Activated CD4-positive, alpha-beta T cell treated with anti-CD3 and anti-CD28 coated beads for 4 hours (primary cell): ENCODE measurements at regions not wholly inside any gene's neighbourhood (a gene's known extent, or its start where the extent isn't known, plus 50 kb on each side); places are given as distances from the start of the nearest gene placed in this dataset.

ENCODE experiments used
- DNase-seq, 2 donors: peaks; one replicate each; pipeline ENCODE4 v3.0.0-alpha.2; 2020

DNA sequence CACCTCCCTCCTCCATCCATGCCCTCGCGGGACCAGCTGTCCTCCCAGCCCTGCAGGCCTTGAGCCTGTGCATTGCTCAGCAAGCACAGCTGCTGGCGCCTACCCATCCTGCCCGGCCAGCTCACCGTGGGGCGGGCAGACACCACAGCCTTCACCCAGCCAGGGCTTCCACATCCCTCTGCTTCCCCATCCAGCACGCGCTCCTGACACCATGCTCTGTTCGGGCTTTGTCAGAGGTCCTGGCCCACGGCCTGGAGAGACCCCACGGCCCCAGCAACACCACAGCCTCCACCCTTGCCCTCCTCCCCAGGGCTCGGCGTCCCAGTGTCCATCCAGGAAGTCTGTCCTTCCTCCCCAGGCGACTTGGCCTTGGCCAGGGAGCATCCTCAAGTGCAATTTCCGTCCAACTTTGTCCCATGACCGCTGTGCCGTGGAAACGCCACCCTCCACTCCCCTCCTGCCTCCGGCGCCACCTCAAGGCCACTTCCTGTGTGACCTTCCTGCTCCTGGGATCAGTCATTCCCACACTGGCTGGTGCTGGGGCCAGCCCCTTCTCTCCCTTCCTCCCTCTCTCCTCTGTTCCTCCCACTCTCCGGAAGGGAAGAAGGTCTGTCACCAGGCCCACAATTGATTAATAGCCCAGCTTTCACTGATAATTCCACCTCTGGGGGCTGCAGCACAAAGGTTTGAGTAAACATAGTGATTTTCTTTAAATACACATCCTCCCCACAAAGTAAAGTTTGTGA lies 71.5 kb upstream of the SMNDC1 start:
- no peak for DNase-seq

DNA sequence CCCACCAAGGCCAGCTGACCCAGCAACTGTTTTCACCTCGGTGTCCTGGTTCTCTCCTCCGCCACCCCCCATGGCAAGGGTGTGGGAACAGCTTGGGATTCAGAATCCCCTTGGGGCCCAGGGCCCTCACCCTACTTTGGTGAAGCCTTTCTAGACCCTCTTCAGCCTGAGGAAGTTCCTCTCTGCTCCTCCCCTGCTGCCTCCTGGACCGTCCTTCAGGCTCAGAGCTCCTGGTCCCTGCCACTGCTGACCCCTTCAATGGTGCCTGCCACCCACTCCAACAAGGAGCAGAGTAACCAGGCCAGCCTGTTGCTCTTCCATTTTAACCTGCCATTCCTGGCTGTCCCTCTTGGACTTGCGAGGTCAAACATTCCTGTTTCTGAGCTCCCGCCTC lies 72.0 kb upstream of the SMNDC1 start:
- no peak for DNase-seq

DNA sequence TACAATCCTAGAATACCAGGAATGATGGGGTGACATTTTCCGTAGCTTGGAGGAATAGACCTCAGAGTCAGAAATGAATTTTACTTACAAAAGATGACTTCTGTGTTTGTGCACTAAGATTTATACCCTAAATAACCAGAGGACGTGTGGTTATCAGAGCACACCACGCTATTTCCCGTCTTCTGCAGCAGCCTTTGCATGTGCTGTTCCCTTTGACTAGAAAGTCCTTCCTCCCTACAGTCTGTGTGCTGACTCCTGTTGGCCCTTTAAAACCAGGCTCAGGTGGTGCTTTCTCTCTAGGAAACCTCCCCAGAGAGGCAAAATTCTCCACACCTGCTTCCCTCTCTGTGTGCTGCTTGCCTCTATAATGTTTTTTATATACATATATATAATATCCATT lies 73.3 kb upstream of the SMNDC1 start:
- no peak for DNase-seq

DNA sequence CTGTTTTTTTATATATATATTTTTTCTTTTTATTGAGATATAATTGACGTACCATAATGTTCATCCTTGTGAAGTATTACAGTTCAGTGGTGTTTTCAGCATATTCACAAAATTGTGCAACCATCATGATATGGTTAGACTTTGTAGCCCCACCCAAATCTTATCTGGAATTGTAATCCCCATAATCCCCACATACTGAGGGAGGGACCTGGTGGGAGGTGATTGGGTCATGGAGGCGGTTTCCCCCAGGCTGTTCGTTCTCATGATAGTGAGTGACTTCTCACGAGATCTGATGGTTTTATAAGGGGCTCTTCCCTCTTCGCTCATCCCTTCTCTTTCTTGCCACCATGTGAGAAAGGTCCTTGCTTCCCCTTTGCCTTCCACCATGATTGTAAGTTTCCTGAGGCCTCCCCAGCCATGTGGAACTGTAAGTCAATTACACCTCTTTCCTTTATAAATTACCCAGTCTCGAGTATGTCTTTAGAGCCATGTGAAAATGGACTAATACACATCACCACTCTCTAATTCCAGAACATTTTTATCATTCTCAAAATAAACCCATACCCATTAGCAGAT lies 73.9 kb upstream of the SMNDC1 start:
- no peak for DNase-seq

DNA sequence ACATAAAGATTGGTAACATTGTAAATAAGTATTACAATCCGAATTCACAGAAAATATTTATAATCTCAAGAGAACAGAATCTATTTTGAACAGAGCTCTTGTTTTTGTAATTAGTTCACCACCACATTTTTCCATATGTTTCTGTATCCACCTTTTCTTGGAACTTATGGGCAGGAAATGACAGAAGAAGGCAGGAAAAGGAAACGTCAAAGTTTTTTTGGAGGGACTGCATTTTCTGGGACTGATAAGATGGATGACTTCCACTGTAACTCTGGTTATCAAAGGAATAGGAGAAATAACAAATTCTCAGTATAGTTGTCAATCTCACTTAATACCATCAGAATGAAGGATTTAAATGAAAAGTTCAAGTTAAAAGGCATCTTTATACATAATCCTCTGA lies 75.1 kb upstream of the SMNDC1 start:
- DNase-seq = no peak

DNA sequence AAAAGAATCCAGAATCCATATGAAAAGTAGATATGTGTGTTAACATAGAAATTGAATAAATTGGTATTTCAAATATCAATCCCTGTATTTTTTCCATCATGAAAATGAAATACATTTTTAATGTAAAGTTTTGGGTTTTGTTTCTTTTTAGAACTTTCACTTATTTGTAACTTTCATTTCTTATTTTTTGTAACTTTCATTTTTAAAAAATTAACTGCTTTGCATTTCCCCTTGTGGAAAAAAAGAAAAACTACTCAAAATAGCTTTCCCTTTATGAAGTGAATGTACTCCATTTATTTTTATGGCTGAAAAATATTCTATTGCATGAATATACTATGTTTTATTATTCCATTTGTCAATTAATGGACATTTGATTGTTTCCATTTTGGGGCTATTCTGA lies 75.6 kb upstream of the SMNDC1 start:
- DNase-seq = no peak

DNA sequence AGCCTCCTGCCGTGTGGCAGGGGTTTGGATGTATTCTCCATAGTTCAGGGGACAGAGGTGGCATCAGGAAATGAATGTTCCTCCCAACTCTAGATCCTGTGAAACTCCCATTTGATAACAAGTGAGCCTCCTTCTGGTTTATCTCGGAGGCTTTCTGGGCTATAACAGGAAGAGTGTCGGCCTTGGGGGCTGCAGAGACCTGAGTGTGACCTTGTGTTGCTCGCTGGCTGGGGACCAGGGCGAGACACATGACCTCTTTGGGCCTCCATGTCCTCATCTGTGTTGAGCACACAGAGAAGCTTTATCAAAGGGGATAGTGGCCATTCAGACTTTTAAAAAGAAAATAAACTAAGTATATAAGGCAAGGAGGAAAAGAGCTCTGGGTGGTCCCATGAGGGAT lies 78.0 kb upstream of the SMNDC1 start:
- no peak for DNase-seq

DNA sequence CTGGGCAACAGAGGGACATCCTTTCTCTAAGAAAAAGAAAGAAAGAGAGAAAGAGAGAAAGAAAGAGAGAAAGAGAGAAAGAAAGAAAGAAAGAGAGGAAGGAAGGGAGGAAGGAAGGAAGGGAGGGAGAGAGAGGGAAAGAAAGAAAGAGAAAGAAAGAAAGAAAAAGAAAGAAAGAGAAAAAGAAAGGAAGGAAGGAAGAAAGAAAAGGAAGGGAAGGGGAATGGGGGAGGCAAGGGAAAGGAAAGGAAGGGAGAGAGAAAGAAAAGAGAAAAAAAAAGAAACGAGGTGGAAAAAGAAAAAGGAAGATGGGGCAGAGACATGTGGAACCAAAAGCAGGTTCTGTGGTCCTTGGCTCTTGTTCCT lies 82.9 kb upstream of the SMNDC1 start:
- no peak for DNase-seq

DNA sequence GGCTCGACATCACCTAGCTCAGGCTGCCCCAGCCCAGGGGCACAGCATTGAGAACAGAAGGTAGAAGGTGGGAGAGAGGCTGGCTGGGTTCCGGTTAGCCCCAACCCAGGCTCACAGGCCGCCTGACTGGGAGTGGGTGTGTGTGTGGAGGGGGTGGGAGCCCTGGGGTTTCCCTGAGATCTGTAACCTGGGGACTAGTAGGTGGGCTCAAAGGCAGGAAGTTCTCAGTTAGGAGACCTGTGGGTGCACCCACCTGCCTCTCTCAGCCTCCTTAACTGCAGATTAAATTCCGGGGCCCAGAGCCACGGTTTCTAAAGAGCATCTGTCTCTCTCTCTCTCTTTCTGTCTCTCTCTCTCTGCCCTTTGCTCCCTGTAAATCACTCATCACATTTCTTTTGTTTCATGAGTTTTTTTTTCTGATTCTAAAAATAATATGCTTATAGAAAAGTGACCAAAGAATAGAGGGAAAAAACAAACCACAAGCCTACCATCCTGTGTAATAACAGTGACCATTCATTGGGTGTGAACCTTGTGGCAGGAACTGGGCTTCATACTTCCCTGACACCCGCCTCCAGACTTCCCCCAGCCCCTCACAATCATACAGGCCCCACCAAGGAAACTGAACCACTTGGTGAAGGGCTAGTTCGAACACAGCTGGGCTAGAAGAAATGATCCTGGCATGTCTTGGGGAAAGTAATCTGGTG lies 83.4 kb upstream of the SMNDC1 start:
- DNase-seq = peak; percentile 66 to 83

DNA sequence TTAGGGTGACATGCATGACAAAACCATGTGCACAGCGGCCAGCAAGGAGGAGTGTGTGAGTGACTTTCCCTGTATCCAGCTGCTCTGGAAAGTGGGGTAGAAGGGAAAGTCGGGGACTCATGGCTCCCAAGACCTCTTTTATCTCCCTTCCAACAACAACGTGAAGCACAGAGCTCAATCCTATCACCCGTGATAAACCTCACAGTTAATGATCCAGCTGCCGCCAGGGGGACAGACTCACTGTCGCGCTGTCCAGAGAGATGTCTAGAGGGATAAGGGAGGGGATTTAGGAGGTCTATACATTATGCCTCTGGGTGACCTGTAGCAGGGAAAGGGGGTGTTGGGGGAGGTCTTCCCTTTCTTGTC lies 84.0 kb upstream of the SMNDC1 start:
- DNase-seq = no peak

DNA sequence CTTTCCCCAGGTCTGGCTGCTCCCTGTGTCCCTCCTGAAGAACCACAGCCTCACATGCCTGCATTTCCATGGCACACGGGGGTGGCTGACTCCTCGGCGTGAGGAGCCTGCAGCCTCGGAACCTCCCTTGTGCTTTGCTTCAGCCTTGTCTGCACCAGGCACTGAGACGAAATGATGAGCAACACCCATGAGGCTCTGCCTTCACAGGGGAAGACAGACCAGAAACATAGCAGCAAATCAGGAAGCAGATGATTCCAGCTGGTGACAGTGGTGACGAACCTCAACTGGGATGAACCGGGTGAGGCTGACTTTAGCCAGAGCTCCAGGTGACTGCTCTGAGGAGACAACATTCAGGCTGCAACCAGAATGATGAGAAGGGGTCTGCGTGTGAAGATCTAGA lies 84.5 kb upstream of the SMNDC1 start:
- DNase-seq = no peak

DNA sequence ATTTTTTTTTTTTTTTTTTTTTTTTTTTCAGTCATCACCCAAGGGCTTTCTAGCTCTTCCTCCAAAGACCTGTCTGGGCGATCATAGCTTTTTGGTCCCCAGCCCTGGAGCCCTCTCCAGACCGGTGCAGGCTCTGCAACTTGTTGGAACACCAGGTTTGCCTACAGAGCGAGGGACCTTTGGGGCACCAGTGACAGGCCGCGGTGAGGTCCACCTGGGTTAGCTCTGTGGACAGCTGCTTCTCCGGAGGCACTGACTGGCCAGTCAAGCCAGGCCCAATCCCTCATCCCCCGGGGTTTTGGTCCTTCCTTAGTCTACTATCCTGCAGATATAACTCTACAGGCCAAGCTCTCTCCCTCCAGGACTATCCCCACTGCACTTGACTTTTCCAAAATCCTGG lies 86.8 kb upstream of the SMNDC1 start:
- DNase-seq = no peak

DNA sequence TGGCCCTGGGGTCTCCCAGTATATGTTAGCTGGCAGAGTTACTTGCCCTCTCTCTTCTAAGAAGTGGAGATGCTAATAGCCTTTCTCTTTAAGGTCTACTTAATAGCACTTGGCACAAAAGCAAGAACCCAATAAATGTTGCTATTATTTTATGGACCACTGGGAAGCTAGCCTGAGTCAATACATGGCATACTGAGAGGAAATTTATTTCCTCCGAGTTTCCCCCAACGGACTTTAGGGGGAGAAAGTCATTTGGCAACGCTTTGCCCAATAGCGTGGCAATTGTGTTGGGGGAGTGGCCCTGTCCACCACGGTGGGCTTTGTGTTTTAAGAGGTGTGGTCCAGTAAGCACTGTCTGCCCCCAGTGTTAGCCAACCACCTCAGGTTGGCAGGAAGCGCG lies 87.4 kb upstream of the SMNDC1 start:
- no peak for DNase-seq

DNA sequence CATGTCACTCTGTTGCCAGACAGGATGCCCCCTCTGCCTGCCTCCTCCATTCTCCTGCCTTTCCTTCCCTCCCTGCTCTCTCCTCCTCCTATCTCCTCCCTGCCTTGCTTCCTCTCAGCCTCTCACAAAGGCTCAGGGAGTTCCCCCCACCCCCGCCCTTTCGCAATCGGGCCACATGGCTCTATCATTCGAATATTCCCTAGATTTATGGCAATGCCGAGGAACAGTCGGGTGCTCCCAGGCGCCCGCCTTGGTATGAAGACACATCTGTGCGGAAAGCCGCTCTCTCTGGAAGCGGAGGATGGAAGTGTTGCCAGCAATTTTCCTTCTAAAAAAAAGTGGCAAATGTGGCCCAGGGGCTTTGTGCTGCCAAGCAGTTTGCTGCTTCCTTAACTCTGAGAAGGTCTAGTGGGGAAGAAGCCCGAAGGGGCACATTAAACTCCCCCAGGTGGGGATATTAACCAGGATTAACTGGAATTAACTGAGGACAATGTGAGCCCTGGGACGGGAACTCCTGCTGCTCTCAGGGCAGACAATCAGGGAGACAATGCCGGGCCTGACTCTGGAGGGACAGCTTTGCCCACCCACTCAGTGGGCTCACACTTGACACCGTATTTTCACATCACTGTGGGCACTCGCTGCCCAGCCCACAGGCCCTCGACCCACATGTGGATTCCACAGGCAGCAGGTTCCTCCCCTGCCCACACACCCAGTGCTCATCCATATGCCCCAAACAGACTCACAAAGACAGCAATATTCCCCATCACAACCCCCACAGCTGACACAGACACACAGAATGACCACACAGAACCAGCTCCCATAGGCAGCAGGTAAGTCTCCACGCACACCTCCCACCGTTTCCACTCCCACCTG lies 88.4 kb upstream of the SMNDC1 start:
- no peak for DNase-seq

DNA sequence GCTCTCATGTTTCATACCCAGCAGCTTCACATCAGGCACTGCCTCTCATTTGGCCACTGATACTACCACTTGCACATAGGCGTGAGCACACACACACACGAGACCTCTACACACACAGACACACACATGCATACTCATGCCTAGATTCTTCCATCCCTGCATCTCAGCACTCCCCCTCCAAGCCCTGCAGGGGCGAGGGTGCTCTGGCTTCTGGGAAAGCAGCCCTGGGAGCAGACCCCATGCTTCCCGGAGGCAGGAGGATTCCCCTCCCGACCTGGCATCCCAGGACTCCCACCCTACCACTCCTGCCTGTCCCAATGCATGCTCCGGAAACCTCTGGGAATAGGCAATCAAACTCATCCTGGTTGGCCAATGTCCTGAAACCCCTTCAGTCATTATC lies 89.1 kb upstream of the SMNDC1 start:
- DNase-seq = no peak

DNA sequence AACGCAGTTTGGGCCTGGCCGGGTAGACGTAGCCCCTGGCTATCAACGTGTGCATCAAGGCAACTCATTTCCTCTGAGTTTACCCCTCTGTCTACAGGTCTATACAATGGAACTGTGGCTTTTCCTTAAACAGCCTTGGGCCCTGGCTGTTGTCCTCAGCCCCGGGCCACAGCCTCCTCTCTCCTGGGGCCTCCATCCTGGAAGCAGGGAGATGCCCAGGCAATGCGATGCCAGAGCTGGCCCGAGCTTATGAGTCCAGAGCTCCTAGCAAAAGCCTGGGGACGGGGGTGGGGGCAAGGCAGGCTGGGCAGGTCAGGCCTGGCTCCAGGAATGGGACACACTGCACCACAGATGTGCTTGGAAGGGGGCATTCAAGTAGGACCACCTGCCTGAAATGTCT lies 89.6 kb upstream of the SMNDC1 start:
- DNase-seq = no peak

DNA sequence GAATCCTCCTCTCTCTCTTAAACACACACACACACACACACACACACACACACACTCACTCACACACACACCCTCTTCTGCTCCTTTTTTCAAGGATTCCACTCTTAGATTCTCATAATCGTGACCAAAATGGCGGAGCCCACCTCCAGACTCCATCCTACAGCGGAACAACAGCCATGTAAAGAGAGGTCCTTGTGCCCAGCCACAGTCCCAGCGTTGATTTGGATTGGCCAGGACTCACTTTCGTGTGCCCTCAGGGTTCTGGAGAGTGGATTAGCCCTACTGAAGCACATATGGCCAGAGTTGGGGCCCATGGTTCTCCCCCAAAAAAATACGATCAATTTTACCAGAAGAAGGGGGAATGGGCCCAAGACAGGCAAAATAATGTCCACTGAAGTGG lies 90.2 kb upstream of the SMNDC1 start:
- DNase-seq = no peak

DNA sequence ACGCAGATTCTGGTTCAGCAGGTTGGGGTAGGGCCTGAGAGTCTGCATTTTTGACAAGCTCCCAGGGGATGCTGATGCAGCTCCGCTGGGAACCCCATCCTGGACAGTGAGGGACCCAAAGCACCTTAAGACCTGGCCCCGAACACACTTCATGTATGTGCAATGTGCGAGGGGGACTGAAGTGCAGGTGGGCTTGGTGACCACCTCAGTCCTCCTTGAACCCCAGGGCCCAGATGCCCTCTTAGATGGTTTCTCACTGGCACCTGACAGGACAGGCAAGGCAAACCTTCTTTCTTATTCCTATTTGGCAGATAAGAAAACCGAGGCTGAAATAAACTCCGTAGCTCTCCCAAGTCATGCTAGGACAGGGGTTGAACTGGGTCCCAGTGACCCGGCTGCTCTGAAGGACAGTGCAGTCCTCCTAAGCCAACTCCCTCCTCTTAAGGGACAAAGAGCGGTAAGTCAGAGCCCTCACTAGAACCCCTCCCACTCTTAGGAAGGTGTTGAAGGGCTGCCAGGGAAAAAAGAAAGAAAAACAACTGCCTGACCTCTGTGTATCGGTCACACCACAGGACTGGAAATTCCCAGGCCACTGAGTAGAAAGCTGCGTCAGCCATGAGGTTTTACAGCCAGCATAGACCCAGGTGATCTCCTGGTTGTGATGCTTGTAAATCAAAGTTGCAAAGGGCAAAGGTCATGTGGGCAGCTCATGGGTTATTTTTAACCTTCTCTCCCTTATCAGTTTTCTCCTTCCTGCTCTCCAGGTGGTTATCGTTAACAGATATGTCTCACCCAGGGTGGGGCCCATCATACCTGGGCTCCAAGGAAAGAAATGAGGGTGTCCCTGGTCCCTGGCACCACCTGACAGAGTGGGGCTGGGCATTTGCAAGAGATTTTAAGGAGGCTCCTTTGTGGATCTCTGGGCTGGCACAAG lies 90.9 kb upstream of the SMNDC1 start:
- peak; percentile 32 to 33 for DNase-seq

DNA sequence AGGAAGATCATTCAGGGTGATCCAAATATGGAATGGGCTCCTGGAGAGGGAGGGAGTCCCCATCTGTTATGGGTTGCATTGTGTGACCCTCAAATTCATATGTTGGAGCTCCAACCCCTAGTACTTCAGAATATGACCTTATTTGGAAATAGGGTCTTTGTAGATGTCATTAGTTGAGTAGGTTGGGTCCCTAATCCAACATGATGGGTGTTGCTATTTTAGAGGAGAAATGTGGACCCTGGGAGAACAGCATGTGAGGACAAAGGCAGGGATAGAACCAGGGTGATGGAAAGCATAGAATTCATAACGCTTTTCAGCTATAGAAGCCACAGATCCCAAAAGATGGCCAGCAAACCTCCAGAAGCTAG lies 91.5 kb upstream of the SMNDC1 start:
- no peak for DNase-seq

DNA sequence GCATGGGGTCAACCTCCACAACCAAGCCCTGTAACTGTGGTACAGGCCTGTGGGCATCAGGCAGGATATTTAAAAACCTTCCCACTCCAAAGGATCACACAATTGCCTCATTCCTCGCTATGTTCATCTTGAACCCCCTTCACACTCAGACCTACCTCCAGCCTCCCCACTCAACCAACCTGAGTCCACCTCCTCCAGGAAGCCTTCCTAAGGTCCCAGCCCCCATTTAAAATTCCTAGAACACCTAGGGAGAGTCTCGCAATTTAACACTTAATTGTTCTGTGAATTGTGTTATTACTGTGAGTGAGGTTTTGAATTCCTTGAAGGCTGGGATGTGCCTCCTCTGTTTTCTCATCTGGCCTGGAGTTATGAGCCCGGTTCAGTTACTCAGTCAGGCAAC lies 93.1 kb upstream of the SMNDC1 start:
- no peak for DNase-seq

DNA sequence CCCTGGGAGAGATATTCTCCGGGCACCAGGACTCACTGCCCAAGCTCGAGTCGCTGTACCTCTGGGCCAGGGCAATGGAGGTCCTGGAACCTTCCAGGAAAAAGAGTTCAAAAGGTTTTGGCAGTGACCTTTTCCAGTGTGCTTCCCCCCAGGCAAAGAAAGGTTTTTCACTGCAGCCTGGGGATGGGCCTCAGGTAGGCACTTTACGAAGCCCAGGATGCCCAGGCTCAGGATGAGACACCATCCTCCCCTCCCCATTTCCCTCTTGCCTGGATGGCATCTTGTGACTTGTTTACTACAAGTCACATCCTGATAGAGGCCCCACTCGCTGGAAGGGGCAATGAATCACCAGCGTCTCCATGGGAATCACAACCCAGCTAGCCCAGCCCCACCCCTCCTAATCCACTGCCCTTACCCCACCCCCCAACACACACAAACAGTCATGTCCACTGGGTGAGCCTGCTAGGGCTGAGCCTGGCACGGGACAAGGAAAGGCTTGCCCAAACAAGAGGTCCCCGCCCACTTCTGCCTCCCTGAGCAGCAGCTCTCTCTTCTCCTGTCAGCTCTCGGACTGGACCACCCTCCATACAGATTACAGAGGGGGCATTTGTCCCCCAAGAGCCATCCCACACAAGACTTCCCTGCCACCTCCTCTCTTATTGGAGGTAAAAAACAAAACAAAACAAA lies 93.8 kb upstream of the SMNDC1 start:
- no peak for DNase-seq
